G401 (cell line): ENCODE measurements at regions not wholly inside any gene's neighbourhood (a gene's known extent, or its start where the extent isn't known, plus 50 kb on each side); places are given as distances from the start of the nearest gene placed in this dataset.
"Not testable (repeated sequence)": the region's sequence is repeated elsewhere in the genome, so short reads cannot be mapped to it uniquely, and the experiment has no call there.

Source experiments
- DNase-seq: peaks from one replicate; pipeline ENCODE4 v3.0.0-alpha.2; 2015; ENCODE audit warnings: low spot score
- in situ Hi-C: cut with HindIII; loops from 2 replicates; pipeline ENCODE4 v1.10.0; 2016; ENCODE audit warnings: low sequenced_read_pairs, mixed read lengths

DNA sequence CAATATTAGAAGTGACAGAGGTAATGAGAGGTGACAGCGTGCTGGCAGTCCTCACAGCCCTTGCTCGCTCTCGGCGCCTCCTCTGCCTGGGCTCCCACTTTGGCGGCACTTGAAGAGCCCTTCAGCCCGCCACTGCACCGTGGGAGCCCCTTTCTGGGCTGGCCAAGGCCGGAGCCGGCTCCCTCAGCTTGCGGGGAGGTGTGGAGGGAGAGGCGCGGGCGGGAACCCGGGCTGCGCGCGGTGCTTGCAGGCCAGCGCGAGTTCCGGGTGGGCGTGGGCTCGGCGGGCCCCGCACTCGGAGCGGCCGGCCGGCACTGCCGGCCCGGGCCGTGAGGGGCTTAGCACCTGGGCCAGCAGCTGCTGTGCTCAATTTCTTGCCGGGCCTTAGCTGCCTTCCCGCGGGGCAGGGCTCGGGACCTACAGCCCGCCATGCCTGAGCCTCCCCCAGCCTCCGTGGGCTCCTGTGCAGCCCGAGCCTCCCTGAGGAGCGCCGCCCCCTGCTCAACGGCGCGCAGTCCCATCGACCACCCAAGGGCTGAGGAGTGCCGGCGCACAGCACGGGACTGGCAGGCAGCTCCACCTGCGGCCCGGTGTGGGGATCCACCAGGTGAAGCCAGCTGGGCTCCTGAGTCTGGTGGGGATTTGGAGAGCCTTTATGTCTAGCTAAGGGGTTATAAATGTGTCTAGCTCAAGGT lies 426.5 kb upstream of the RGS18 start:
- DNase-seq, in situ Hi-C loops: not testable (repeated sequence)

DNA sequence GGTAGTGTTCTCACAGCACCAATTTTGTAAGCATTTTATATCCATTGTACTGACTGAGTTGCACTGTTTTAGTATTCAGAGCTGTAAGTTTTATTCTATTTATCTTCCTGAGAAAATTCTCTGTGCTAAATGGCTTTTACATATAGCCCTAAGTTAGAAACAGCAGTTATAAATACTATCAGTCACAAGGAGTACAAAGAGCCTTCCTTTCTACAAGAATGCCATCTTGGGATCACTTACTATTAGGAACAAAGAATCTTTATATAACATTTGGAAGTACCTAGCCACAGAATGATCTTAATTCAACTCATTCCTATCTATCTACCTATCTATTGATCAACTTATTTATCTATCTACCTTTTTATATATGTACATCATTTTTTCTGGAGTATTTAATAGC lies 423.9 kb upstream of the RGS18 start:
- DNase-seq = no peak
- in situ Hi-C loops = no loop called here

DNA sequence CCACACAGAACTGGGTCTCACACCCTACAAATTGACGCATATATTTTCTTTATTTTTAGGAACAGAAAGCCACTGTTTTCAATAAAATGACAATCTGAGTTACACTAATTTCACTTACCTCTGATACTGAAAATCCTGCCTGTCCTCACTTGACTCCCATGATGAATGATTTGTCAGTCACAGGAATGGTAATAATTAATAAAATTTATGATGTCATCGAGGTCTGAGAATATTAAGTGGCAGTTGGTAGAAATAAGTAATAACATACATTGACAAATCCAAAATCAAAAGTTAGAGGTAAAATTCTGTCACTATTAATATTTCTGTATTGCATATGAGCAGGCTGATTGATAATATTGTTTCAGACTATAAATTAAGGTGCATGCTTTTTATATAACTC lies 418.7 kb upstream of the RGS18 start:
- DNase-seq = no peak
- in situ Hi-C loops = no loop called here

DNA sequence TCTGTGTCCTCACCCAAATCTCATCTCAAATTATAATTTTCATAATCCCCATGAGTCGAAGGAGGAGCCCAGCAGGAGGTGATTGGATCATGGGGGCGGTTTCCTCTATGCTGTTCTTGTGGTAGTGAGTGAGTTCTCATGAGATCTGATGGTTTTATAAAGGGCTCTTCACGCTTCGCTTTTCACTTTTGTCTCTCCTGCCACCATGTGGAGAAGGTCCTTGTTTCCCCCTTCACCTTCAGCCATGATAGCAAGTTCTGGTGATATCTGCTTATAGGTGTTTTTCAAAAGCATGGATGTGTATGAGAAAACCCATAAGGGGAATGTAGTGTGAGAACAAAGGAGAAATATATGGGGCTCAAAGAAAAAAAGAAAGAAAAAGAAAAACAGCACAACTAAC lies 405.9 kb upstream of the RGS18 start:
- in situ Hi-C loops = no loop called here

DNA sequence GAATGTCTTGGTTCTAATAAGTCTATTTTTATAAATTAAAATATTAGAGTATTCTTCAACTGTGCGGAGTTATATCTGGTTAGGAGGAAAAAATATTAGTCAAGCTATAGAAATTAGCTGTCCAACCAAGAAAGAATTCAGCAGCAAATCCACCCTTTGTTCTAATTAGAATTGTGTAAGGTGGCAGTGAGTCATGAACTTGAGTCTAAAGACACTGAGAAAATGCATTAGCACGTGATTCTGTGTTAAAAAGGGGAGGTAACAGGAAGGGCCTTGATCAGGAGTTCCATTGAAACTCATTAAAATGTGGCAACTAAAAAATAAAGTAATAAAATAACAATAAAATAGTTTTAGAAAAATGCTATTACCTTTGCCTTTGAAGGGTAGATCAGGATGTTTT lies 398.2 kb upstream of the RGS18 start:
- in situ Hi-C loops = no loop called here
- DNase-seq = no peak

More for the DNA sequence above, 405.9 kb upstream of the RGS18 start:
- DNase-seq = no peak

DNA sequence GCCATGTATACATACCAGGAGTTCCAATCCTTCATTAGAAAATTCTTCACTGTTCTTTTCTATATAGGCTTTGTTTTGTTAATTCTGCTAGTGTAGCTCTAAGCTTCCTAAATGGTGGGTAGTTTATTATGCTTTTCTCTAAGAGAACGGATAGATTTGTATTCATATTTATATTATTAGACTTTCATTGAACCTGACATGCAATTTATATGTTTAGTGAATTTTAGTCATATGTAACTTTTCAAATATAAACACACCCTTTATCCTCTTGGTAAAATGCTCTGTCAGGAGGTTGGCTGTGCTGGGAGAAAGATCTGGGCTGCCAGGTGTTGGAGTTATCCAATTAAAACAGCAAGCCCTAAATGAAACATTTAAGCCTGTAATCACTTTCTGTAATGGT lies 369.7 kb upstream of the RGS18 start:
- in situ Hi-C loops = no loop called here
- DNase-seq = no peak

DNA sequence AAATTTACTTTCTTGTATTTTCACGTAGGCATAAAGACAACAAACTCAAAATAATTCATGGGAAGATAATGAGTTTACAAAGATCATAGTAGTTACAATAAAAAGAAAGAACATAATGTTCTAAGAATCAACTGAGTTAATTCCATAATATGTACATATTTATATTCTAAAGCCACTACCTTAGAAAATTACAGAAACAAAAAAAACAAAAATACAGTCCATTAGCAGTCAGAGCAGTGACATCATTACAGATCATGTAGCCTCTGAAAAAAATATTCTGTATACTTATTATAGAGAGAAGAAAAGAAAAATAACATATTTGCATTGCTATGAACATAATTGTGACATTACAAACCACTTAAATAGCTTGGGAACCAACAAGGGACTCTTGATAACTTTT lies 360.1 kb upstream of the RGS18 start:
- DNase-seq = no peak

DNA sequence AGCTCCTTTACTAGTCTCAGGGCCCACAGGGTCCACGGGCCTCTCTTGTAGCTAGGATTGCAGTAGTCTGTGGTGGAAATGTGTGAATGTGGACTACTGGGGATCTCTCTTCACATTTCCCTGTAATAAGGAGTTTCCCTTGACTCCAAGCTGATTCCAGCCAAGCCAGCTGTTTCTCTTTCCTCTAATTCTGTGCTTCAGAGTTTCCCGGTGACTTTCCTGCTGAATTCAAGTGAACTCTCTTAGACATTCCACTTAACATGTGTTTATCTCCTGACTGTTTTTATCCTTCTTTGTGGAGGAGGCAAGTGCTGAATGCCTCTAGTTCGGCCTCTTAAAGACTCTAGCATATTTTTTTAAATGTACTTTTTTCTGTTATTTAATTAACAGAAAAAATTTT lies 354.0 kb upstream of the RGS18 start:
- in situ Hi-C loops = no loop called here
- no peak for DNase-seq

More for the DNA sequence above, 360.1 kb upstream of the RGS18 start:
- in situ Hi-C loops = no loop called here

DNA sequence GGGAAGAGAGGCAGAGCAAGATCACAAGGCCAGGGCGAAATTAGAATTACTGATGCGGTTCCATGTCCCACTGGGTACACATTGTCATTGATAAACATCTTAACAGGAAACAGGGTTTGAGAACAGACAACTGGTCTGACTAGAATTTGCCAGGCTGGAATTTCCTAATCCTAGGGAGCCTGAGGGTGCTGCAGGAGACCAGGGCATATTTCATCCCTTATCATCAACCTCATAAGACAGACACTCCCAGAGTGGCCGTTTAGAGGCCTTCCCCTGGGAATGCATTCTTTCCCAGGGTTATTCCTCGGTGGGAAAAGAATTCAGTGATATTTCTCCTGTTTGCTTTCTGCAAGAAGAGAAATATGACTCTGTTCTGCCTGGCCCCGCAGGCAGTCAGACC lies 344.7 kb upstream of the RGS18 start:
- DNase-seq, in situ Hi-C loops: not testable (repeated sequence)

DNA sequence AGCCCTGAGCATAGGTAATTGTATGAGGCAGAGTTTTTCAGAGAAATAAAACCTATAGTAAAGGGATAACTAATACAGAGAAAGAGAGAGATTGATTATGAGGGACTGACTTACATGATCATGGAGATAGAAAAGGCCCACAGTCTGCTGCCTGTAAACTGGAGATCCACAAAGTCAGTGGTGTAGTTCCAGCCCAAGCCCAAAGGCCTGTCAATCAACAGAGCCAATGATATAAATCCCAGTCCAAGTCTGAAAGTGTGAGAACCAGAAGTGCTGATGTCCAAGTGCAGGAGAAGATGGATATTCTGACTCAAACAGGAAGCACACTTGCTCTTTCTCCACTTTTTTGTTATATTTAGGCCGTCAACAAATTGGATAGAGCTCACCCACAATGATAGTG lies 340.1 kb upstream of the RGS18 start:
- DNase-seq = no peak
- in situ Hi-C loops = no loop called here

DNA sequence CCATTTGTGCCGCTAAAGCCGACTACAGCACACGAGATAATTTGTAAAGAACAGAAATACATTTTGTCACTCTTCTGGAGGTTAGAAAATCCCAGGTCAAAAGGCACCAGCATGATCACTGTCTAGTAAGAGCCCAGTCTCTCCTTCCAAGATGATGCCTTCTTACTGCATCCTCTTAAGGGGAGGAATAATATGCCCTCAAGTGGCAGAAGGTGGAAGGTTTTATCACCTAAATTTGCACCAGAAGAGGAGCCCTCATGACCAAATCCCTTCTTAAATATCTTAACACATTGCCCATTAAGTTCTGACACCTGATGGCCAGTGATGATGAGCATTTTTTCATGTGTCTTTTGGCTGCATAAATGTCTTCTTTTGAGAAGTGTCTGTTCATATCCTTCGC lies 326.7 kb upstream of the RGS18 start:
- in situ Hi-C loops = no loop called here
- DNase-seq = no peak

DNA sequence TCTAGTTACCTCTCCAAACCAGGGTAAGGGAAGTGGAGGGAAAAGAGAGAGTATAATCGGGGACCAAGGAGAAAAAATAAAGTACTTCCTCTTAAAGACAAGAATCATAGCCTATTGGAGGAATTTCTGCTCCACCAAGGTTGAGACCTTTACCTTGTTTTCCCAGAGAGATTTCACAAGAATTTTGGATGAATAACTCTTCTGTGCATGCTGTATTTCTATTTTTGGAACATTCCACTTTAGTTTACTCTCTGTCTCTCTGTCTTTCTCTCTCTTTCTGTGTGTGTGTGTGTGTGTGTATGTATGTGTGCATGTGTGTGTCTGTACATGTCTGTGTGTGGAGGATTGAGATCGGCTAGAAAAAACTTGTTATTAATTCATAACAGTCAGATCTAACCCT lies 318.4 kb upstream of the RGS18 start:
- DNase-seq = no peak

DNA sequence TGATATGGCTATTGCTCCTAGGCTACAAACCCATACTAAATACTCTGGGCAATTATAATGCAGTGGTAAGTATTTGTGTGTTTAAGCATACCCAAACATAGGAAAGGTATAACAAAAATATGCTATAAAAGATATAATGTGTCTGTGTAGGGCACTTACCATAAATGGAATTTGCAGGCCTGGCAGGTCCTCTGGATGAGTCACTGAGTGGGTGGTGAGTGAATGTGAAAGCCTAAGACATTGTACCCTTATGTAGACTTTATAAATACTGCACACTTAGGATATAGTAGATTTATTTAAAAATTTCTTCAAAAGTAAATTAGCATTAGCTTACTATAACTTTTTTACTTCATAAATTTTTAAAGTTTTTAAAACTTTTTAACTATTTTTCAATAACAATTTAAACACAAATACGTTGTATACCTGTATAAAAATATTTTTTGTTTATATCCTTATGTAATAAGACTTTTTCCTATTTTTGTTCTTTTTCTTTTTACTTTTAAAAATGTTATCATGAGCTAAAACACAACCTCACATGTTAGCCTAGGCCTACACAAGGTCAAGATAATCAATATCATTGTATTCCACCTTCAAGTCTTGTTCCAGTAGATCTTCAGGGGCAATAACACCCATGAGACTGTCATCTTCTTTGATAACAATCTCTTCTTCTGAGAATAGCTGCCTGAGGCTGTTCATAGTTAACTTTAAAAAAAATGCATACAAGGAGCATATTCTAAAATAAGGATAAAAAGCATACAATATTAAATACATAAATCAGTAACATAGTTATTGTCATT lies 306.3 kb upstream of the RGS18 start:
- DNase-seq = no peak

More for the DNA sequence above, 318.4 kb upstream of the RGS18 start:
- in situ Hi-C loops = no loop called here

DNA sequence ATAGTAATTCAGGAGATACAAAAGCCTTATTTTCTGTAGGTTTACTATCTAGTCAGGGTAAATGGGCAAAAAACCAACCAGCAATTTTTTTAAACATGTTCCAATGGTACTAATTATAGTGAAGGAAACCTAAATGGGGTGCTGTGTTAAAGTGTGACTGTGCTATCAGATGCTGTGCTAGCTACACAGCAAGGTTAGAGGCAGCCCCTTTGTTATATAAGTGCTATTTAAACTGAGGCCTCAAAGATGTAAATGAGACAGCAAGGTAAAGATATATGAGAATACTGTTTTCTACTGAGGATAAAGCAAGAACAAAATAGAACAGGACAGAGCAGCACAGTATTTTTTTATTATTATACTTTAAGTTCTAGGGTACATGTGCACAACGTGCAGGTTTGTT lies 305.4 kb upstream of the RGS18 start:
- DNase-seq = no peak
- in situ Hi-C loops = no loop called here

More for the DNA sequence above, 306.3 kb upstream of the RGS18 start:
- in situ Hi-C loops = no loop called here

DNA sequence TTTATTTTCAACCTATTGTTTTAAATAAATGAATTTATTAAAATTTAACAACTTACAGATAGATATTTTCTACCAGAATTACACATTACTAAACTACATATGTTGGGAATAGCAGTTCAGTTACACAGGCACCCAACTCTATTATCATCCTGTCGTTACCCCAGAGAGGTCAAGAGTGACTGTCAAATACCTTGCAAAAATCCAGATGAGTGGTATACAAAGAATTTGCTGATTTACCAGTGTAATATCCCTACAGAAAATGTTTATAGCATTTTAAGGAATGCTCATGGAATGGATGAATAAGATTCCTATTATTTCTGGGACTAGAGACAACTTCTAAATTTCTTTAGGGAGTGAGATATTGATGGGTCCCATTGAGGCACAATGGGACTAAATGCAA lies 300.7 kb upstream of the RGS18 start:
- no peak for DNase-seq
- in situ Hi-C loops = no loop called here

DNA sequence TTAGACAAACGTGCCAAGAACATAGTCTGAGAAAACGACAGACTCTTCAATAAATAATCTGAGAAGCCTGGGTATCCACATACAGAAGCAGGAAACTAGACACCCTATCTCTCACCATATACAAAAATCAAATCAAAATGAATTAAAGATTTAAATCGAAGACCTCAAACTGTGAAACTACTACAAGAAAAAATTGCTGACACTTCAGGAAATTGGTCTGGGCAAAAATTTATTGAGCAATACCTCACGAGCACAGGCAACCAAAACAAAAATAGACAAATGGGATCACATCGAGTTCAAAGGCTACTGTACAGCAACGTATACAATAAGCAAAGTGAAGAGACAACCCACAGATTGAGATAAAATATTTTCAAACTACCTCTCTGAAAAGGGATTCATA lies 292.8 kb upstream of the RGS18 start:
- in situ Hi-C loops = no loop called here
- DNase-seq = no peak

DNA sequence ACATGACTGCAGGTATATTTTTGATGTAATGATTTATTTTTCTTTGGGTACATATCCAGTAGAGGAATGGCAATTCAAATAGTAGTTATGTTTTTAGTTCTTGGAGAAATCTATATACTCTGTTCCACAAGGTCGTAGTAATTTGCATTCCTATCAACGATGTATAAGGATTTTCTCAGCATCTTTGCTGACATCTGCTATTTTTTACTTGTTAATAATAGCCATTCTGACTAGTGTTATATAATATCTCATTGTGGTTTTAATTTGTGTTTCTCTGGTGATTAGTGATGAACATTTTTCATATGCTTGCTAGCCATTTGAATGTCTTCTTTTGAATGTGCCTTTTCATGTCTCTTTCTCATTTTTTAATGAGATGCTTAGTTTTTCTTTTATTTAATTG lies 292.1 kb upstream of the RGS18 start:
- no peak for DNase-seq
- in situ Hi-C loops = no loop called here

DNA sequence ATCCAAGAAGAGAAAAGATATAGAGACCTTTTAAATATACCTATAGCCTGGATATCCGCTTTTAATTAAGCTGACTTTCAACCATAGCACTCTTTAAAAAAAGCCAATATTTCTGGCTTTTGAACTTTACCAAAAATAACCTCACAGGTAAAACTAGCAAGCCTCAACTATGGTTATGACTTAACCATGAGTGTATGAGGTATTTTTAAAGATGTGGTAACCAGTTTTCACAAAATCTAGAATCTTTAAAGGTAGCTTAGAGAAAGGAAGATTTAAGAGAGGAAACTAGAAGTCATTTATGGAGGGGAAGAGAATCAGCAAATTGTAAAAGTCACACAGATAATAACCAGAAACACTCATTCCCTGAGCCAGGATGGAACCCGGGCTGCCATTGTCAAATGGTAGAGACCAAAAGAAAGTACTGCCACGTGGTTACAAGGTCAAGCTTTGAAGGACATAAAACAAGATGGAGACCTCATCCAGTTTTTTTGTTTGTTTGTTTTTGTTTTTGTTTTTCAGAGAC lies 288.4 kb upstream of the RGS18 start:
- in situ Hi-C loops = no loop called here
- DNase-seq = no peak

DNA sequence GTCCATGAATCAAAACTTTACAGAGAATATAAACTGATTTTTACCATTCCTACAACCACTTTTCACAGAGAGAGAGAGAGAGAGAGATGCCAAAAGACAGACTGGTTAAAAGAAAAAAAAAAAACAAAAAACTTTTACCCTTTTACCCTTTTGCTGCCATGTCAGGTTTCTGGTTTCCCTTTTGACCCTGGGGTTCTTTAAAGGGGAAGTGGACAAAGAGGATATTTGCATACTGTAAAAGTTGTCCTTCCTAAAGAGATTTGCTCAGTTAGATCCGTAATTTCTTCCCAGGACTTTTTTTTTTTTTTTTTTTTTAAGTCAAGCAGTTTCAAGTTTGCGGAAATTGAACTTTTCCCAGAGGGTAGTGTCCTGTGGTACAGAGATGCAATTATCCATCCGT lies 287.8 kb upstream of the RGS18 start:
- in situ Hi-C loops = no loop called here

DNA sequence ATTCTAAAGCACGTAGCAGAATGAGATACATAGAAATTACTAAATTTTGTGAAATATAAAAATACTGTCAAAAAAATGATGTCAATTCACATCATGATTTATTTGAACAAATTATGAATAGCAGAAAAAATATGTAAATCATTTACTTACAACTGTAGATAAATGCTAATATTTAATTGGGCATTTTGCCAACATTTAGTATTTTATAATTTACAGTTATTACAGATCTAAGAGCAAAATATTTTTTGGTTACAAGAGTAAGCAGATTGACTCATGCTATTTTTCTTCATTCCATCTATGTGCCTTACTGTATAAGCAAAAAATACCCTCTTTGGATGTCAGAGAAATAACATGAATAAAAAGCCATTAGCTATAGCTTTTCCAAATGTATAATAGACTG lies 282.3 kb upstream of the RGS18 start:
- in situ Hi-C loops = no loop called here
- DNase-seq = no peak

More for the DNA sequence above, 287.8 kb upstream of the RGS18 start:
- DNase-seq = no peak

DNA sequence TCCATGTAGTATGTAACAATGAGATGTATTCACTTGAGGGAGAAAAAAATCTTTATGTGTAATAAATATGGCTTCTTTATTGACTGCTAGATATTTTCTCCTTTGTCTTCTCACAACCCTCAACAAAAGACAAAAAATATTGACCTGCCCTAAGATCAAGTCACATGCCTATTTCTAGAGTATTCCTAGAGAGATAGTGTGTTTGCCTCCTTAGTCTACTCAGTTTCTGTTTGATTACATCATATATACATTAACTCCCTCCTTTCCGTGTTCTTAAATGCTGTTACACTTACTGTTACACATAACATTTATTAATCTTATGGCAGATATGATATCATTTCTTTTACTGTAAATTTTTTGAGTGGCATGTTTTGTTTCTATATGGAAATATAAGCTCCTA lies 281.6 kb upstream of the RGS18 start:
- in situ Hi-C loops = no loop called here
- no peak for DNase-seq
